ENCODE measurements at regions not wholly inside any gene's neighbourhood (a gene's known extent, or its start where the extent isn't known, plus 50 kb on each side); places are given as distances from the start of the nearest gene placed in this dataset.
A peak's percentile ranks its signal among the peaks of the same experiment; 100 is the strongest.
"Not testable (repeated sequence)": the region's sequence is repeated elsewhere in the genome, so short reads cannot be mapped to it uniquely, and the experiment has no call there.

GRCh38 chr12:94856324-94856723 is 147.2 kb downstream of the NDUFA12 start:
- DNase-seq, result no peak

DNA sequence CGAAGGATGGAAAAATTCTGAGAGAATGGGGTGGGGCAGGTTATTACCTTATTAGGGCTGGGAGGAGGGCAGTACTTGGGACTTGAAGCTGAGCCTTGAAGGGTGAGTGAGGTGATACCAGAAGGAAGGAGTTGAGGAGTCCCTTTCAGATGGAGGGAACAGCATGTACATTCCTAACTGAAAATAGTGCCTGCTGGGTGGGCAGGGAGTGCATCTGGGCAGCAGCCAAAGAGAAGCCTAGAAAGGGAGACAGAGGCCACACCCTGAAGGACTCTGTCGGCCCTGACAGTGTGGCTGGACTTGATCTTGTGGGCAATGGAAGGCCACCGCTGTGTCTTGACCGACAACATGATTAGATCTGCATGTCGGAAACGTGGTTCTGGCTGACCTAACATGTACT is 147.6 kb downstream of the NDUFA12 start:
- no peak for DNase-seq

DNA sequence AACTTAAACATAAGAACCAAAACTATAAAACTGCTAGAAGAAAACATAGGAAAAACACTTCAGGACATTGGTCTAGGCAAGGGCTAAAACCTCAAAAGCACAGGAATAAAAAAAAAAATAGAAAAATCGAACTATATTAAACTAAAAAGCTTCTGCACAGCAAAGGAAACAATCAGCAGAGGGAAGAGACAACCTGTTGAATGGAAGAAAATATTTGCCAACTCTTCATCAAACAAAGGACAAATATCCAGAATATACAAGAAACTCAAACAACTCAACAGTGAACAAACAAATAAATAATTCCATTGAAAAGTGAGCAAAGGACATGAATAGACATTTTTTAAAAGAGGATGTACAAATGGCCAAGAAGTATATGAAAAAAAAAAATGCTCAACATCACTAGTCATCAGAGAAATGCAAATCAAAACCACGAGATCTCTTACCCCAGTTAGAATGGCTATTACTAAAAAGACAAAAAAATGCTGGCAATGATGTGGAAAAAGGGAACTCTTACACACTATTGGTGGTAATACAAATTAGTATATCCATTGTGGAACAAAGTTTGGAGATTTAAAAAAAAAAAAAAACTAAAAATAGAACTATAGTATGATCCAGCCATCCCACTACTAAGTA is 152.0 kb downstream of the NDUFA12 start:
- no peak for DNase-seq

- no peak for DNase-seq
These were observed 154.0 kb downstream of the NDUFA12 start for GRCh38 chr12:94849411-94849976.

DNA sequence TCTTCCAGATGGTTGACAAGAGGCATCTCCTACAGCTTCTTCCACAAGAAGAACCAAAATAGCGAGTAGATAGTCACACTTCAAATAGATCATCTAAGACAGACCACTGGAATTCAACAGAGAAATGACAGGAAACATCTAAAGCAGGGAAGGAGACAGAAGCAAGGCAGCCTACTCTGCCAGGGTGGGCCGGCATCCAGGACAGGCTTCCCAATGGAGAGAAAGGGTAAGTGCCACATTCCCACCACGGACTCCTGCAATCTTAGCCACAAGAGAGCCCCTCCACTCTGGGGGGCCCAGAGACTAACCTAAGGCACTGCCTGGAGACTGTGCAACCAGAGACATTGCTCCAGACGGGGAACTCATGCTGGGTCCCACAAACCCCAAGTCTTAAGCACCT is 154.5 kb downstream of the NDUFA12 start:
- DNase-seq, result no peak

DNA sequence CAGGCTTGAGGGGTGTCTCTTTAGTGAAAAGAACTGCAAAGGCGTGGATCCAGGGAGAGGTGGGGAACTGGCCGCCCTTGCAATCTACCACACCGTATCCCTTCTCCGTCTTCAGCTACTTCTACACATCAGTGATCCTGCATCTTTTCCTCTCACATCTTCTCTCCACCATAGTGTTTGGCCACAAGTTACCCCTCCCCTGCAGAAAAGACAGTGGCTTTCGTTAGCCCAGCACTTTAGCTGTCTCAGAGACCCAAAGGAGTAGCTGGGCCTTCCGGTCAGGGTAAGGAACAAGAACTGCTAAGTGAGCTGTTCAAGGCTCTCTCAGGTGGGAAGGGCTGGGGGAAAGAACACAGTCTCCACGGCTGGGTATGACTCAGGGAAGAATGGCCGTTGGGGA is 158.4 kb downstream of the NDUFA12 start:
- no peak for DNase-seq

DNA sequence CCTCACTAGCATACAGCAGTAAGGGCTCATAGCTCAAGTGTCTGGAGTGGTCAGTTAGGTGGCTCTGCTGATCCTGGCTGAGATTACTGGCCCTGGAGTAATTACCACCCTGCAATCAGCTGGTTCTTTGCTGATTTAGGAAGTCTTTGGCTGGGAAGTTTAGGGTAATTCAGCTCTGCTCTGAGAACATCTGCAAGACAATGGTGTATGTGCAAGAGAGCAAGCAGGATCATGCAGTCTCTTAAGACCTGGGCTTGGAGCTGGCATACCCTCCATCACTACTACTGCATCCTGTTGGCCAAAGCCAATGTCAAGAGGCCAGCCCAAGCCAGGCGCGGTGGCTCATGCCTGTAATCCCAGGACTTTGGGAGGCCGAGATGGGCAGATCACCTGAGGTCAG is 159.0 kb downstream of the NDUFA12 start:
- DNase-seq, result no peak

DNA sequence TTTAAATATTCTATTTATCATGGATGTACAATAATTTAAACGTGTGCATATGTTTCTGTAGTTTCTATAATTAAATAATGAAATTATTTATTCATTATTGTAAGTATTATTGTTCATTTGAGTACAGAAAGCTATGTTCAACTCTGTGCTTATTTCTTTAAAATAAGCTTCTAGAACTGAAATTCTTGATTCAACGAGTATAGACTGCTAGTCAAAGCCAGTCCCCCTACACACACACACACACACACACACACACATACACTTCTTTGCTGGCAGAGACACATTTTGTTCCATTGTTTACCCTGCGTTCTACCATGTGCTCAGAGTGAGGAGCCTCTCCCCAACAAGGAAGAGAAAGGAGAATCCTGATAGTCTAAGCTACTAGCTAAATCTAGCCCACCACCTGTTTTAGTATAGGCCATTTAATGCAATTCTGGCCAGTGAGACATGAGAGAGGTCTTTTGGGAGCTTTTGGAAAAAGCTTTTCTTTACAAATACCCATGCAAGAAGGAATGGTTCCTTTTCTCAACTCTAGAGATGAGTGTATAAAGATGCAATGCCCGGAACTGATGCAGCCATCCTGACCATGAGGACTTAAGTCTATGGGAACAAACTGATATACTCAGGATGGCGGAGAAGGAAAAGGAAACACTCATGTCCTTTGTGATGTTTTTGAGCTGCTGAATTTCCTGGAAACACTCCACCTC is 161.4 kb downstream of the NDUFA12 start:
- no peak for DNase-seq

DNA sequence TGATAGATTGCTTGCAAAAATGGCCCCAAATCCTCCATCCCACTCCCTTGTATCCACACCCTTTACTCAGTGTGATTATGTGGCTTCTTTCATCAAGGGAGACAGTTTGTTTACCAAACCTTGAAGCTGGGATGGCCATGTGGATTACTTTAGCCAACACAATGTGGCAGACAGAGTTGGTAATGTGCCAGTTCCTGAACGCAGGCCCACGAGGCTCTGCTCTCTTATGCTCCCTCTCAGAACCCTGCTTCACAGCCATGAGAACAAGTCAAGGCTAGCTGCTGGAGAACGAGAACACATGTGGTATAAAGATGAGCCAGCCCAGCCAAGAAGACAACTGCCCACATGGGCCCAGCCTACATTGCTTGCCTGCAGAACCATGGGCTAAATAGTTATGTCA is 162.3 kb downstream of the NDUFA12 start:
- DNase-seq, result peak in 1 of 2 experiments; percentile 29

- no peak for DNase-seq
These were observed 164.2 kb downstream of the NDUFA12 start for GRCh38 chr12:94839347-94839746.

- DNase-seq, result not testable (repeated sequence)
These were observed 166.4 kb downstream of the NDUFA12 start for GRCh38 chr12:94836952-94837670.

DNA sequence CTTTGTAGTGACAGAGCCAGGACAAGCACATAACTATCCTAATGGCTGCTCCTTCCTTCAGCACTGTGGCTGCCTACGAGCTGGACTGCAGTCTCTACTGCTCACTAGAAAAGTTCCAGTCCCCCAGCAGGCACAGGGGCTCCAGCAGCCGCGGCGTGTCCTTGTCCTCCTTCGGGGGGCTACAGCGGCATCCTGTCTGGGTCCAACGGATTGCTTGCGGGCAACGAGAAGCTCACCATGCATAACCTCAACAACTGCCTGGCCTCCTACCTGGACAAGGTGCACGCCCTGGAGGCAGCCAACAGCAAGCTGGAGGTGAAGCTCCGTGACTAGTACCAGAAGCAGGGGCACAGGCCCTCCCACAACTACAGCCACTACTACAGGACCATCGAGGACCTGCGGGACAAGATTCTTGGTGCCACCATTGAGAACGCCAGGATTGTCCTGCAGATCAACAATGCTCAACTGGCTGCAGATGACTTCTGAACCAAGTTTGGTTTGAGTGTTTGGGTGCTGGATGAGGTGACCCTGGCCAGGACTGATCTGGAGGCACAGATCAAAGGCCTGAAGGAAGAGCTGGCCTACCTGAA is 169.4 kb downstream of the NDUFA12 start:
- DNase-seq, result no peak

GRCh38 chr12:94832780-94833681 is 170.5 kb downstream of the NDUFA12 start:
- no peak for DNase-seq

GRCh38 chr12:94832105-94832504 is 171.4 kb downstream of the NDUFA12 start:
- no peak for DNase-seq

DNA sequence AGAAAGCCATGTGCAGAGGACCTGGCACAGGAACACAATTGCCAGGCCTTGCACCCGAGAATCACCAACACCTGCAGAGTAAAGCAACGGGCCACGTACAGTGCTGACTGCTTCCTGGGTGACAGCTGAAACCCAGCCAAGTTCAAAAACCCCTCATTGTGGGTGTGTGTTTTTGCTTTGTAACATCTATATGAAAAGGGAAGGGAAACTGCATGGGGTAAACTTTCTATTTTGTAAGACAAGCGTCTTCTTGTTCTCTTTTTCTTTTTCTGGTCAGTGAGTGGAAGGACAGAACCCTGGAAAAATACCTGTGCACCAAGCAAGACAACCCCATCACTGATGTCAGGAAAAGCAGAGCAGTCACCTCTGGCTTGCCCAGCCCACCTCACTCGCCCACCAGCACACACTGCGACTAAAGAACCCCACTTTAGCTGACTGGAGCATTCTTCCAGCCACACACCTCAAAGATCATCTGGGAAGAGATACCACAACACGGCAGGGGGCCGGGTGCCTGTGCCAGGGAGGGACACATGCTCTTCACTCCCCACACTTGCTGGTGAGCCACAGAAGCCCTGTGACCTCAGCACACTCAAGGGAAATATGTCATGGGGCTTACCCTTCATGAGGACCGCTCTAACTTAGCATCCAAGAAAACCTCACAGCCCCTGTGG is 172.3 kb downstream of the NDUFA12 start:
- DNase-seq, result no peak

GRCh38 chr12:94829552-94829951 is 173.9 kb downstream of the NDUFA12 start:
- DNase-seq, result no peak

GRCh38 chr12:94819011-94819410 is 168.7 kb upstream of the TMCC3 start:
- DNase-seq, result no peak

DNA sequence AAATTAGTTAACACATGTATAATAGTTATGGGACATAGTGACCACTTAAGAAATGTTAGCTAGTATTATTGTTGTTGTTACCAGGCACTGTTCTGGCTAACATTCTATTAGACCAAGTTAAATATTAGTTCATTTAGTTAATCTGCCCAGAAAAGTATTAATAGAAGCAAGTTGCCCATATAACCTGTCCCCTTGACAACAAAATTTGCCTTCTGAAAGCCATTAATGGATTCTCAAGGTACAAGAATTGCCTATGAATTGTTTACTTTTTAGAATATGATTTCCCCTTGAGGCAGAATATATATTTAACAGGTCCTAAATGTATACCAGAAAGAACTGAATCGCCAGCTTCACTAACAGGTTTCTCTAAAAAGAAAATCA is 167.3 kb upstream of the TMCC3 start:
- no peak for DNase-seq

GRCh38 chr12:94817201-94817600 is 166.8 kb upstream of the TMCC3 start:
- not testable (repeated sequence) for DNase-seq

- DNase-seq, result not testable (repeated sequence)
These were observed 166.4 kb upstream of the TMCC3 start for GRCh38 chr12:94816746-94817145.

- no peak for DNase-seq
These were observed 165.6 kb upstream of the TMCC3 start for GRCh38 chr12:94815958-94816357.

- no peak for DNase-seq
These were observed 165.1 kb upstream of the TMCC3 start for GRCh38 chr12:94815450-94815849.
